Erythroblast (primary cell): ENCODE measurements at regions not wholly inside any gene's neighbourhood (a gene's known extent, or its start where the extent isn't known, plus 50 kb on each side); places are given as distances from the start of the nearest gene placed in this dataset.

Experiments
- GATA1 ChIP-seq: IDR thresholded peaks from 2 replicates; pipeline ENCODE4 v1.6.1; 2011; ENCODE audit warnings: low read depth, mild to moderate bottlenecking, control low read depth, low read length, moderate library complexity
- POLR2A ChIP-seq: IDR thresholded peaks from 2 replicates; pipeline ENCODE4 v1.6.1; 2011; ENCODE audit warnings: mild to moderate bottlenecking, low read length

DNA sequence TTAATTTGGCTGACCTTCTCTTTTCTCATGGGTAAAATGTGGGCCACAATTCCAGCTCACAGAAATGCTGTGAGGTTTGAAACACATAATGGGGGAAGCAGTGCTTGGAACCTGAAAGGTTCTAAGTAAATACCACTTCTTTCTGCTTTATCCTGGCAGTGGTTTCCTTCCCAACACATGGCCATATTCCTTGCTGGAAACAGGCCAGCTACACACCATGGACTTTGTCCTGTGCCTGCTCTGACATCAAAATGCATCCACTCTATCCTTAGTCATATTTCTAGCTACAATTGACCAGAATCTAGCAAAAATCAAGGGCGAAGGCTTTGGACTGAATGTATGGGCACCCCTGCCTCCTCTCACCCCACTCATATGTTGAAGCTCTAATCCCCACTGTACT, 93.1 kb upstream of the TRPC7 start:
- TF ChIP-seq POLR2A (no peak), GATA1 (no peak)
